GM21447 (cell line): ENCODE measurements at regions not wholly inside any gene's neighbourhood (a gene's known extent, or its start where the extent isn't known, plus 50 kb on each side); places are given as distances from the start of the nearest gene placed in this dataset.
A peak's percentile ranks its signal among the peaks of the same experiment; 100 is the strongest.

Experiments
- ATAC-seq: cut with Tn5 transposase; IDR thresholded peaks from one replicate; pipeline ENCODE4 v1.9.1; 2021; ENCODE audit not compliant: unreplicated experiment

- no peak for ATAC-seq
Observed at GRCh38 chr13:33739254-33739653, 78.7 kb upstream of the RFC3 start.

GRCh38 chr13:33740134-33740538 is 77.8 kb upstream of the RFC3 start:
- ATAC-seq: no peak

DNA sequence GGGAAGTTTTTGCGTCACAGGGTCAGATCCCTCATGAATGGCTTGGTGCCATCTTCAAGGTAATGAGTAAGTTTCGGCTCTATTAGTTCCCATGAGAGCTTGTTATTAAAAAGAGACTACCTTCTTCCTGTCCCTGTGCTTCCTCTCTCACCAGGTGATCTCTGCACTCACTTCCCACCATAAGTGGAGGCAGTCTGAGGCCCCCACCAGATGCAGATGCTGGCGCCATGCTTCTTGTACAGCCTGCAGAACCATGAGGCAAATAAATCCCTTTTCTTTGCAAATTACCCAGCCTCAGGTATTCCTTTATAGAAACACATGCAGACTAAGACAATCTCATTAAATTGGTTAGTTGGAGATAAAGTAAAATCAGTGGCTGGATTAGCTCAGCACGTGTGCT is 75.6 kb upstream of the RFC3 start:
- no peak for ATAC-seq

GRCh38 chr13:33743438-33744368 is 74.2 kb upstream of the RFC3 start:
- peak; percentile 81 for ATAC-seq

- ATAC-seq: no peak
Observed at GRCh38 chr13:33744589-33745369, 73.2 kb upstream of the RFC3 start.

- ATAC-seq: peak; percentile 41
Observed at GRCh38 chr13:33745370-33746324, 72.3 kb upstream of the RFC3 start.

DNA sequence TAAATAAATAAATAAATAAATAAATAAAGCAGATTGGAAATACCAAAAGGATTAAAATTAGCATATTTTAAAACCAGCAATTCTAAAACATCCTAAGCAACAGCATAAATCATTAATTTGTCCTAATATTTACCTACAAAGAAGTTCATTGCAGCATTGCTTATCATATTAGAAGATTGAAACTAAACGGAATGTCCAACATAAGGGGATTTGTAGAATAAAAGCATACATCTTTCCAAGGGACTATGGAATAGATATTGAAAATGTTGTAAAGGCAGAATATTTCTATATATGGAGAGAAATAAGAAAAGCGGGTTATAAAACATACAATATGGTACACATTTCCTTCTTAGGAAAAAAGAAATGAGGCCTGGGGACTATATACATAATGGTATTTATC is 71.1 kb upstream of the RFC3 start:
- no peak for ATAC-seq

DNA sequence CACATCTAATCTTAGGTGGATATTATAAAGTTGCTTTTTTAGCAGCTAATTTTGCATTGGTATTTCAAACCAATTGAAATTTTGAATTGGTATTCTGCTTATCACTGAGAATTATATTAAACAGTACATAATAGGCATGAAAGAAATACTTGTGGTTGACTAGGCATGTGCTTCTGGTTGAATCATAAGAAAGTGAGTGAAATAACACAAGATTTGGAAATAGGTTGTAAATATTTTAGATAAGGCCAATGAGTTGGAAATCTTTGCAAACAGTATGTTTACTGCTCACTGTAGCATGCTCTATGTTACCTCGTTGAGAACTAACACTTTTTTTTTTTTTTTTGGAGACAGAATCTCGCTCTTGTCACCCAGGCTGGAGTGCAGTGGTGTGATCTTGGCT is 66.8 kb upstream of the RFC3 start:
- no peak for ATAC-seq

DNA sequence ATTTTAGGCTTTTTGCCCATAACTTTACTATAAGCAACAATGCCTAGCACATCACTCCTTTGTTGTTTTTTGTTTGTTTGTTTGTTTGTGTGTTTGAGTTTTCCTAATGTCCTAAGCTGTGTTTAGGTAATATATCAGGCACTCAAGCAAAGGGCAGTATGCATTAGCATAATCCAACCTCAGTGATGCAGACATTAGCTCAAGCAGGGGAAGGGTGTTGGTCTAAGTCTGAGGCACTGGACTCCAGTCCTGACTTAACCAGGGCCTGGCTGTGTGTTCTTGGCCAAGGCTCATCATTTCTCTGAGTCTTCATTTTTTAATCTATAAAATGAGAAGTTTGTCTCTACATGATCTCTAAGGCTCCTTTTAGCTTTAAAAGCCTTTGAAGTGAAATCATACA is 65.9 kb upstream of the RFC3 start:
- no peak for ATAC-seq

DNA sequence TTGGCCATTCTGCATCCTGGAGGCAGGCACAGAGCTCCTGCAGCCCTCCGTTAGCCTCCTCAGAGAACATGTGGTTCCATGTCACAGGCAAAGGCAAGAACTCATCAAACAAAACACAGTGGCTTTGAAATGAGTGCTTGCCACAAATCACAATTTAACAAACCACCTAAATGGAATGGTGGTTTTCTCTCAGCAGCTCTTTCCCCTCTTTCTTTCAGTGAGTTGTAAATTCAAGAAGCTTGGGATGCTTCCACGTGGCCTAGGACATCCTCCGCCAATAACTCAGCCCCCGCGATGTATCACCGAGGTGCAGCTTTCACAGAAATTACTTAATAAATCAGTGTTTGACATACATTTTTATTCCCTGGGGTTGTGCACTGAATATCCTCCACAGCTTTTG is 65.4 kb upstream of the RFC3 start:
- no peak for ATAC-seq

GRCh38 chr13:33756929-33757328 is 61.0 kb upstream of the RFC3 start:
- no peak for ATAC-seq

- peak; percentile 57 for ATAC-seq
Observed at GRCh38 chr13:33757713-33758112, 60.2 kb upstream of the RFC3 start.

- peak; percentile 53 for ATAC-seq
Observed at GRCh38 chr13:33758113-33758512, 59.8 kb upstream of the RFC3 start.

DNA sequence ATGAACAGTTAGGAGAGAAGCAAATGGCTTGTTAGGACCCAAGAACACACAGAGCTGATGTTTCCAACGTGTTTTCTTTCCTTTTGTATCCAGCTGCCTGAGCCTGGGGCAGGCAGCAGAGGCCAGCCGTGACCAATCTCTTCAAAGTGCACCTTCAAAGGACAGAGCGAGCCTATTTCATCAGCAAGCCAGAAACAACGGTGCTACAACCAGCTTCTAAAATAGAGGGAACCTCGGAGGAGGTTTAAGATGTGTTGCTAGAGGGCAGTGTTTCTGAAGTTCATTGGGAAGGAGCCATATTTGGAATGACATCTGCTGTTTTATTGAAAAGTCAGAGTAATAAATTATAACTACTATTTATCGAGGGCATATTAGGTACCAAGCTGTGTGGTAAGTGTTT is 56.2 kb upstream of the RFC3 start:
- ATAC-seq: no peak

- no peak for ATAC-seq
Observed at GRCh38 chr13:33763021-33763420, 54.9 kb upstream of the RFC3 start.

GRCh38 chr13:33764716-33765115 is 53.2 kb upstream of the RFC3 start:
- no peak for ATAC-seq

GRCh38 chr13:33766329-33767123 is 51.4 kb upstream of the RFC3 start:
- no peak for ATAC-seq

DNA sequence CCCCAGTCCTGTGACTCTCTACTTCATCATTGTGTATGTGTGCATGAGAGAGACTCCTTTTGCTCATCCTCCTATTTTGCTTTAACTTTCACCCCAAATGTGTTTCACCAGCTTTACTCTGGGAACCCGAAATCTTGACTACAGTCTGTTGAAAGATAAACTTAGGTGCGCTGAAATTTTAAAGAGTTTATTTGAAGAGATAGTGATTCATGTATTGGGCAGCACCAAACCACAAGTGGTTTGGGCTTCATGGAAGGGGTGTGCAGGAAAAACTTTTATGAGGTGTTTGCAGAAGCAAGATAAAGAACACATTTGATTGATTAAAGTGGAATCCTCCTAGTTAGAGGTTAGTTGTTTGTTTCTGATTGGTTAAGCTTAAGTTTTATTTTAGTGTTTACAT is 50.8 kb upstream of the RFC3 start:
- ATAC-seq: no peak
